ENCODE measurements at regions not wholly inside any gene's neighbourhood (a gene's known extent, or its start where the extent isn't known, plus 50 kb on each side); places are given as distances from the start of the nearest gene placed in this dataset.

GRCh38 chr1:22342734-22343191 is 108.9 kb upstream of the ZBTB40 start:
- no peak for TF ChIP-seq CTCF (IDR thresholded peaks at IDR 0.05)
- TF ChIP-seq POLR2A (IDR thresholded peaks at IDR 0.05) = no peak
- TF ChIP-seq POLR2AphosphoS5 (IDR thresholded peaks at IDR 0.05) = no peak

All from gastroesophageal sphincter (tissue), 3 donors.